GM23248 (cell line): ENCODE measurements at regions not wholly inside any gene's neighbourhood (a gene's known extent, or its start where the extent isn't known, plus 50 kb on each side); places are given as distances from the start of the nearest gene placed in this dataset.

Experiments used
- EZH2 ChIP-seq: fragments of 200-600 bp; sonication (generic); IDR thresholded peaks from 2 replicates; pipeline ENCODE4 v1.6.1; 2018; ENCODE audit warnings: antibody characterized with exemption, mild to moderate bottlenecking; ENCODE audit not compliant: insufficient read depth, poor library complexity, severe bottlenecking
- EZH2phosphoT487 ChIP-seq: fragments of 200-600 bp; sonication (generic); IDR thresholded peaks from 2 replicates; pipeline ENCODE4 v1.6.1; 2018; ENCODE audit warnings: antibody characterized with exemption, moderate library complexity, mild to moderate bottlenecking, low read depth; ENCODE audit not compliant: insufficient read depth

DNA sequence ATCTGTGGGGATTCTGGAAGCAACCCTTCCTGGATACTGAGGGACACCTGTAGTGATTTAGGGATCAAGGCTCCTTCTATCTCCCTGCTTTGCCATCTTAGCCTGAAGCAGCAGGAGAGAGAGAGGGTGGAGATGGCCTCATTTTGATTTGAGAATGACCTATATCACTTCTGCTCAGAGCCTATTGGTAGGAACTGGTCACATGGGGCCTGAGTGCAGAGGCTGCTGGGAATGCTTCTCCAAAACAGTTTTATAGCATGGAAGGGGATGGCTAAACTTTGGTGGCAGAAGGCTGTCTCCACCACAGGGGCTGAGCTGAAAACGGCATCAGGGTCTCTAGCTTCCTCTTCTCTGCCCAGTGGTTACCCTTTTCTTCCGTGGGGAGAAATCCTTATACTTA, 105.8 kb downstream of the TBX19 start:
- no peak for TF ChIP-seq EZH2
- TF ChIP-seq EZH2phosphoT487: no peak
